Neural cell (in vitro differentiated cells): ENCODE measurements at regions not wholly inside any gene's neighbourhood (a gene's known extent, or its start where the extent isn't known, plus 50 kb on each side); places are given as distances from the start of the nearest gene placed in this dataset.

Experiments used
- H2AFZ ChIP-seq: fragments of 200-600, 300-800 bp; sonication (generic), shearing (Covaris generic); 2 replicates; pipeline ENCODE4 v1.6.0; 2014; ENCODE audit warnings: low read depth, mild to moderate bottlenecking, antibody characterized with exemption, low read length, moderate library complexity
- H3F3A ChIP-seq: fragments of 200-600 bp; shearing (Covaris generic); 2 replicates; pipeline ENCODE4 v1.6.1; 2016; ENCODE audit warnings: mild to moderate bottlenecking, moderate library complexity, mixed read lengths, antibody characterized with exemption, low read length; ENCODE audit not compliant: insufficient read depth, poor library complexity, severe bottlenecking
- H3K27ac ChIP-seq: fragments of 200-600, 300-800 bp; sonication (generic), shearing (Covaris generic); 2 replicates; pipeline ENCODE4 v1.5.1; 2014; ENCODE audit warnings: mild to moderate bottlenecking, low read length, moderate library complexity
- H3K27me3 ChIP-seq: fragments of 300-800, 200-600 bp; sonication (generic), shearing (Covaris generic); 2 replicates; pipeline ENCODE4 v1.6.0; 2014; ENCODE audit warnings: mild to moderate bottlenecking, low read depth, low read length, moderate library complexity; ENCODE audit not compliant: insufficient read depth
- H3K36me3 ChIP-seq: fragments of 300-800, 200-600 bp; sonication (generic), shearing (Covaris generic); 2 replicates; pipeline ENCODE4 v1.5.1; 2014; ENCODE audit warnings: mild to moderate bottlenecking, antibody characterized with exemption, low read length, moderate library complexity; ENCODE audit not compliant: insufficient read depth
- H3K4me2 ChIP-seq: fragments of 300-800, 200-600 bp; sonication (generic), shearing (Covaris generic); 2 replicates; pipeline ENCODE4 v1.6.0; 2014; ENCODE audit warnings: mild to moderate bottlenecking, low read length
- H3K4me3 ChIP-seq: fragments of 300-800, 200-600 bp; sonication (generic), shearing (Covaris generic); 2 replicates; pipeline ENCODE4 v1.5.1; 2014; ENCODE audit warnings: mild to moderate bottlenecking, low read length, moderate library complexity
- H3K79me2 ChIP-seq: fragments of 200-600 bp; shearing (Covaris generic); replicated peaks from 2 replicates; pipeline ENCODE4 v1.6.0; 2014; ENCODE audit warnings: mild to moderate bottlenecking, low read length, moderate library complexity; ENCODE audit not compliant: insufficient read depth
- H3K9ac ChIP-seq: fragments of 300-800, 200-600 bp; sonication (generic), shearing (Covaris generic); 2 replicates; pipeline ENCODE4 v1.6.1; 2016; ENCODE audit warnings: mild to moderate bottlenecking, low read length, mixed read lengths
- H3K9me2 ChIP-seq: fragments of 200-600 bp; shearing (Covaris generic); 2 replicates; pipeline ENCODE4 v1.6.1; 2016; ENCODE audit warnings: mild to moderate bottlenecking, low read length, mixed read lengths; ENCODE audit not compliant: insufficient read depth
- H3K9me3 ChIP-seq: fragments of 200-600, 300-800 bp; sonication (generic), shearing (Covaris generic); 2 replicates; pipeline ENCODE4 v1.6.1; 2016; ENCODE audit warnings: mild to moderate bottlenecking, mixed run types, low read length, moderate library complexity, mixed read lengths
- H4K20me1 ChIP-seq: fragments of 200-600 bp; shearing (Covaris generic); 2 replicates; pipeline ENCODE4 v1.6.1; 2016; ENCODE audit warnings: mild to moderate bottlenecking, mixed run types; ENCODE audit not compliant: insufficient read depth
- EP300 ChIP-seq: fragments of 450-650 bp; conservative IDR thresholded peaks from 2 replicates; pipeline ENCODE4 v1.6.1; 2014; ENCODE audit warnings: antibody characterized with exemption, mild to moderate bottlenecking, moderate library complexity; ENCODE audit not compliant: poor library complexity, severe bottlenecking
- EZH2 ChIP-seq: fragments of 200-600, 300-800 bp; shearing (Covaris generic), sonication (generic); IDR thresholded peaks from 2 replicates; pipeline ENCODE4 v1.6.1; 2014; ENCODE audit warnings: antibody characterized with exemption, low read length, borderline replicate concordance, mild to moderate bottlenecking; ENCODE audit not compliant: insufficient read depth, poor library complexity, severe bottlenecking
- POLR2AphosphoS5 ChIP-seq: IDR thresholded peaks from 2 replicates; pipeline ENCODE4 v1.6.1; 2012
- RAD21 ChIP-seq: fragments of 450-650 bp; conservative IDR thresholded peaks from 2 replicates; pipeline ENCODE4 v1.6.1; 2014; ENCODE audit warnings: antibody characterized with exemption, mild to moderate bottlenecking, moderate library complexity
- SMC3 ChIP-seq: fragments of 450-650 bp; conservative IDR thresholded peaks from 2 replicates; pipeline ENCODE4 v1.6.1; 2014; ENCODE audit warnings: antibody characterized with exemption, mild to moderate bottlenecking, moderate library complexity; ENCODE audit not compliant: poor library complexity
- TAF1 ChIP-seq: IDR thresholded peaks from 2 replicates; pipeline ENCODE4 v1.6.1; 2012; ENCODE audit warnings: low read depth
- TF ChIP-seq, protein P1 (sequence below): fragments of 450-650 bp; IDR thresholded peaks from 2 replicates; pipeline ENCODE4 v1.5.1; 2014; ENCODE audit warnings: antibody characterized with exemption, mild to moderate bottlenecking, moderate library complexity; ENCODE audit not compliant: poor library complexity, severe bottlenecking

DNA sequence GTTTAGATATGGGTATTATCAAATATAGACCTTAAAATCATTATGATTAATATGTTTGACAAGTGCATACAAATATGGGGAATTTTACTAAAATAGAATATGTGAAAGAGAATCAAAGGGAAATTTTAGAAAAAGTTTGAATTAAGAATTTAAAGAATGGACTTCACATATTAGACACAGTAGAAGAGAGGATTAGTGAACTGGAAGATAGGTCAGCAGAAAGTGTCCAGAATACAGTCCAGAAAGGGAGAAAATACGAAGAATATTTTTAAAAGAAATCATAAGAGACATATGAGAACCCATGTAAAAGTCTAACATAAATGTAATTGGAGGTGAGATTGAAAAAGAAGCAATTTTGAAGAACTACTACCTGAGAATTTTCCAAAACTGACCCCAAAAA, 139.9 kb downstream of the DTWD1 start:
- H3K4me3 ChIP-seq = no peak overlapping the region
- no peak overlapping the region for H3K9ac ChIP-seq
- no peaks in the 10 kb centered on the region for H3F3A ChIP-seq
- TF ChIP-seq TAF1 (no peak), POLR2AphosphoS5 (no peak), EZH2 (no peak), RAD21 (no peak)
- TF ChIP-seq, protein P1, sequence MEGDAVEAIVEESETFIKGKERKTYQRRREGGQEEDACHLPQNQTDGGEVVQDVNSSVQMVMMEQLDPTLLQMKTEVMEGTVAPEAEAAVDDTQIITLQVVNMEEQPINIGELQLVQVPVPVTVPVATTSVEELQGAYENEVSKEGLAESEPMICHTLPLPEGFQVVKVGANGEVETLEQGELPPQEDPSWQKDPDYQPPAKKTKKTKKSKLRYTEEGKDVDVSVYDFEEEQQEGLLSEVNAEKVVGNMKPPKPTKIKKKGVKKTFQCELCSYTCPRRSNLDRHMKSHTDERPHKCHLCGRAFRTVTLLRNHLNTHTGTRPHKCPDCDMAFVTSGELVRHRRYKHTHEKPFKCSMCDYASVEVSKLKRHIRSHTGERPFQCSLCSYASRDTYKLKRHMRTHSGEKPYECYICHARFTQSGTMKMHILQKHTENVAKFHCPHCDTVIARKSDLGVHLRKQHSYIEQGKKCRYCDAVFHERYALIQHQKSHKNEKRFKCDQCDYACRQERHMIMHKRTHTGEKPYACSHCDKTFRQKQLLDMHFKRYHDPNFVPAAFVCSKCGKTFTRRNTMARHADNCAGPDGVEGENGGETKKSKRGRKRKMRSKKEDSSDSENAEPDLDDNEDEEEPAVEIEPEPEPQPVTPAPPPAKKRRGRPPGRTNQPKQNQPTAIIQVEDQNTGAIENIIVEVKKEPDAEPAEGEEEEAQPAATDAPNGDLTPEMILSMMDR = no peak
- H2AFZ ChIP-seq = no peak overlapping the region
- no peak overlapping the region for H3K4me2 ChIP-seq
- no peaks in the 10 kb centered on the region for H3K9me2 ChIP-seq
- no peaks in the 10 kb centered on the region for H3K36me3 ChIP-seq
- peaks cover 7% of the 10 kb centered on the region for H3K9me3 ChIP-seq
- H3K27me3 ChIP-seq = no peaks in the 10 kb centered on the region
- H3K27ac ChIP-seq = no peak overlapping the region
- H3K79me2 ChIP-seq = no peaks in the 10 kb centered on the region
- no peaks in the 10 kb centered on the region for H4K20me1 ChIP-seq

DNA sequence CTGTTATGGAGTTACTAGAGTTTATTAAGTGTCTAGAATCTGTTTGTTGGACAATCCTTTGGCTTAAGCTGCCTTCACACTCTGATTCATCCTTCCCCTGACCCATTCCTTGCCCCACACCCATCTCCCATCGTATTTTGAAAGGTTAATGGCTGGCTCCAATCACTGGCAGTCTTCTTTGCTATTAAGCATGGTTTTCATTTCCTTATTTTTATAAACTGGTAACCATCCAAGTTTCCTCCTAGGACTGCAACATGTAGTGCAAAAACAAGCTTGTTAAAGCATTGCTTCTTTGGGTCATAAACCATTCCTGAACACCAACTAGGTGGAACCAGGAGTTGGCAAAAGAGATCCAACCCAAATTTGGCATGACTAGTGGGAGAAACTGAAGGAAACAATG, 148.4 kb downstream of the DTWD1 start:
- TF ChIP-seq TAF1 (no peak), EP300 (no peak), RAD21 (no peak)
- Histone ChIP-seq H3K9me3 (no peaks in the 10 kb centered on the region), H4K20me1 (no peaks in the 10 kb centered on the region), H3F3A (no peaks in the 10 kb centered on the region), H3K27me3 (no peaks in the 10 kb centered on the region), H2AFZ (no peak overlapping the region), H3K79me2 (no peaks in the 10 kb centered on the region), H3K4me2 (no peak overlapping the region), H3K9ac (no peak overlapping the region), H3K27ac (no peak overlapping the region), H3K4me3 (no peak overlapping the region), H3K9me2 (no peaks in the 10 kb centered on the region), H3K36me3 (no peaks in the 10 kb centered on the region)

DNA sequence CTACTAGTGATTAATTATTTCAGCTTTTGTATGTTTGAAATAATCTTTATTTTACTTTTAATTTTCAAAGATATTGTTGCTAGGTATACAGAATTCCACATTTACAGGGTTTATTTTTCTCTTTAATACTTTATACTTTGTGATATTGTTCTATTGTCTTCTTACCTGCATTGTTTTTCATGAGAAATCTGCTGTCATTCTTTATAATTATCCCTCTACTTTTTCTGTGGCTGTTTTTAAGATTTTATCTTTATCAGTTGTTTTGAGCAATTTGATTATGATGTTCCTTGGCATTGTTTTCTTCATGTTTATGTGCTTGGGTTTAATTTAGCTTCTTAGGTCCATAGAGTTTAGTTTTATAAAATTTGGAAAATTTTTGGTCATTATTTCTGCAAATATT, 168.6 kb downstream of the DTWD1 start:
- Histone ChIP-seq H3K27me3 (no peaks in the 10 kb centered on the region), H3K4me3 (no peak overlapping the region), H4K20me1 (no peaks in the 10 kb centered on the region), H2AFZ (no peak overlapping the region), H3K36me3 (no peaks in the 10 kb centered on the region), H3K4me2 (no peak overlapping the region), H3F3A (no peaks in the 10 kb centered on the region), H3K9me3 (no peaks in the 10 kb centered on the region), H3K27ac (no peak overlapping the region), H3K79me2 (no peaks in the 10 kb centered on the region), H3K9ac (no peak overlapping the region), H3K9me2 (no peaks in the 10 kb centered on the region)
- TF ChIP-seq EZH2 = no peak
- TF ChIP-seq, protein P1 = no peak
- no peak for TF ChIP-seq EP300
- no peak for TF ChIP-seq SMC3
- no peak for TF ChIP-seq POLR2AphosphoS5
- no peak for TF ChIP-seq RAD21
- TF ChIP-seq TAF1 = no peak
